SK-MEL-5 (cell line): ENCODE measurements at regions not wholly inside any gene's neighbourhood (a gene's known extent, or its start where the extent isn't known, plus 50 kb on each side); places are given as distances from the start of the nearest gene placed in this dataset.

ENCODE experiments used
- DNase-seq: peaks from one replicate; pipeline ENCODE4 v3.0.0-alpha.2; 2016; ENCODE audit warnings: low read depth, low spot score
- in situ Hi-C: cut with HindIII; loops from 2 replicates; pipeline ENCODE4 v1.10.0; 2016; ENCODE audit warnings: low sequenced_read_pairs, high pct_unique_total_duplicates, low pct_unique_long_range_greater_than_20kb

DNA sequence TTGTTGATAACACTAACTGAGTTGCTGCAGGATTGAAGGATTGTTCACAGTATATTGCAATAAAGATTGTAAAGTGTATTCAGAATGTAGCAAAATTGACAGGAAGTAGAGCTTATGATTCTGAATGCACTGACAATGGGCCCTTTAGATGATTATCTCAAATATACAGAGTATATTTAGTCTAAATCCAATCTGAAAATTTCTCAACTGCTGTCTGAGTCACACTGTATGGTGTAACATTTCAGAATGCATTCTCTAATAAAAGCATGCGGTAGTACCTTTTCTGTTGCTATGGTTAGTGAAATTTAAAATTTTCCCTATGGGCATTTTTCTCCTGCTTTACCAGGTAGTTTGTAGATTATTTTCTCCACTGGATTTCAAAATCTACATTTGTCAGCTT is 365.2 kb downstream of the PCDH17 start:
- no peak for DNase-seq
- in situ Hi-C loops: no loop called here

DNA sequence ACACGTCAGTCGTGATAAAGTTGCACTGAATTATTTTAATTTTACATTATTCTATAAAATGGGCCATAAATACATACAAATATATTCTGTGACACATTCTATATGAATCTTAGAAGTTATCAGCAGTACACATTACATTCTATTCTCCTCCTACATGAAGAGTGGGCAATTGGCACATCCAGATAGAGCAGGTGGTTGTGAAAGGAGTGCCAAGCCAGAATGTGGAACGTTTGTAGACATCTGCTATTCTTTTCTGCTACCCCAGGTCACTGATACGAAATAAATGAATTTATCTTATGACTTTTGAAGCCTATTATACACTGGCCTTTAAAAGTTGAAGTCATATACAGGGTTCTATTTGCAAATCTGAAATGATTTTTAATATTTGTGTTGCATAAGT is 373.2 kb downstream of the PCDH17 start:
- in situ Hi-C loops: no loop called here
- DNase-seq: no peak

DNA sequence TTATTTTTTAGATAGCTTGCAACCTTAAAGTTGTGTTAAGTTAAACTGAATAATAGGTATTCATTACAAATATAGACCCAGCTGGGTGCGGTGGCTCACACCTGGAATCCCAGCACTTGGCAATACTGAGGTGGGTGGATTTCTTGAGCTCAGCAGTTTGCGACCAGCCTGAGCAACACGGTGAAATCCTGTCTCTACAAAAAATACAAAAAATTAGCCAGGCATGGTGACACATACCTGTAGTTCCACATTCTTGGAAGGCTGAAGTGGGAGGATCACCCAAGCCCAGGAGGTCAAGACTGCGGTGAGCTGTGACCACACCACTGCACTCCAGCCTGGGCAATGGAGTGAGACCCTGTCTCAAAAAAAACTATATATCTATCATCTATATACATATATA is 386.5 kb downstream of the PCDH17 start:
- DNase-seq: no peak
- in situ Hi-C loops: no loop called here

DNA sequence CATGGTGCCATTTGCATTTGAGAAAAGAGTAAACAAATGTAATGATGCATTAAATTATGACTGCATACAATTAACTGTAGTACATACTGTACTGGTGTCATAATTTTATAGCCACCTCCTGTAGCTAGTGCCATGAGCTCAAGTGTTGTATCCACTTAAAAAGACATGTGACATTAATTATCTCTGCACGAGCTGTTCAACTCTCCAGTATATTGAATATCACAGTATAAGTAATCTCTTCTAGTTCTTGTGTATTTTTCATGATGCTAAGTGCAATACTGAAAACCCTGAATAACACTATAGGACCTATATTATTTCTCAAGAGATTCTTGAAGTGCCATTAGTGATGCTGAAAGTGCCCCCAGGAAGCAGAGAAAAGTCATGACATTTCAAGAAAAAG is 387.3 kb downstream of the PCDH17 start:
- in situ Hi-C loops: no loop called here
- DNase-seq: no peak

DNA sequence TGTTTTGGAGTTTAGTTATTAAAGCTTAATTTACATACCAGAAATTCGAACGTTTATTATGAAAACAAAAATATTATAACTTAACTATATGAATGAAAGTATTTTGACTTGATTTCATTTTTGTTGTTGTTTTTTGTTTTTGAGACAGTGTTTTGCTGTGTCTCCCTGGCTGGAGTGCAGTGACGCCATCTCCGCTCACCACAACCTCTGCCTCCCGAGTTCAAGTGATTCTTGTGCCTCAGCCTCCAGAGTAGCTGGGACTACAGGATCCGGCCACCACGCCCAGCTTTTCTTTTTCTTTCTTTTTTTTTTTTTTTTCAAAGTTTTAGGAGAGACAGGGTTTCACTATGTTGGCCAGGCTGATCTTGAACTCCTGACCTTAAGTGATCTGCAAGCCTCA is 392.6 kb downstream of the PCDH17 start:
- in situ Hi-C loops: no loop called here
- DNase-seq: no peak

DNA sequence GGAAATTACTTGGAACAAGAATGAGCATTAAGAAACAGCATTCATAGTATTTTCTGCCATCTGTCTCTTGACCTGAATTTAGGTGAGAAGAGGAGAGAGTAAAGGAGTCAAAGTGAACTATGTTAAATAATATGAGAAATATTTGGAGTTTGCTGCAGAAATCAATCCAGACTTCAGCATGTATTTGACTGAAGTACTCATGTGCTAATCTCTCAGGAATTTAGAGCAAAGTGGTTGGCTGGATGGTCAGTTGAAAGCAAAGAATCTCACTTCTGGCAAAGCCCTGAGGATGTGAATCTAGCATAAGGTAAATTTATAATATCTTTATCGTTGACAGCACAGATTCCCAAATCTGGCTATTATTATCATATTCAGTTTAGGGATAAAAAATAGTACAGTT is 394.3 kb downstream of the PCDH17 start:
- no peak for DNase-seq
- in situ Hi-C loops: no loop called here

DNA sequence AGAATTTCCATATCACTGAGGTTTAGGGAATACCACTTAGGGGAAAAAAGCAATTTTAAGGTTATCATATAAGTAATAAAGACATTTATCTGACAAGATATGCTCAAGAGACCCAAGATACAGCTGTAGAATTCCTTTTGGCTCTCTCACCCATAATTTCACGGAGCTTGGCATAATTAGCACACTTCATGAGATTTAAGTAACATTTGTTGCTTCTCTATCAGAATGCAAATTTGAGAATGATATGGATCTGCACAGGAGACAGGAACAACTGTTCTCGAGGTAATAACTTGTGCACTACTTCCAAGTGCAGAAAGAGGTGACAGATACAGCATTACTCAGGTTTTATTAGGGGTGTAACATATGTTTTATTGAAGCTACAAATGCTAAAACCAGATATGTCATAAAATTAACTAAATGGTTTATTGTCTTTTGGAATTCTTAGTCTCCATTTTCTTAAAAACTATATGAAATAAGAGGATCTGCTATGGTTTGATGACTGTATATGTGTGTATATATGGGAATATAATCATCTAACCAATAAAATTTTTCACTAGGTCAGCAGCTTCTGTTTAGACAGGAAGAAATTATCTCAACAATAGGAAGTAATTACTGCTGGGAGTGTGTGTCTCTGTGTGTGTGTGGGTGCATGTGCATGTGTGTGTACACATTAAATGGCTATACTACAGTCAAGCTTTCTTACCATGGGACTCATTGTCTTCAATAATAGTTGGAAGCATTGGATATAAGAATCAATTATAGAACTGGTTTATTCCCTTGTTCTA is 401.3 kb downstream of the PCDH17 start:
- in situ Hi-C loops: no loop called here
- DNase-seq: no peak

DNA sequence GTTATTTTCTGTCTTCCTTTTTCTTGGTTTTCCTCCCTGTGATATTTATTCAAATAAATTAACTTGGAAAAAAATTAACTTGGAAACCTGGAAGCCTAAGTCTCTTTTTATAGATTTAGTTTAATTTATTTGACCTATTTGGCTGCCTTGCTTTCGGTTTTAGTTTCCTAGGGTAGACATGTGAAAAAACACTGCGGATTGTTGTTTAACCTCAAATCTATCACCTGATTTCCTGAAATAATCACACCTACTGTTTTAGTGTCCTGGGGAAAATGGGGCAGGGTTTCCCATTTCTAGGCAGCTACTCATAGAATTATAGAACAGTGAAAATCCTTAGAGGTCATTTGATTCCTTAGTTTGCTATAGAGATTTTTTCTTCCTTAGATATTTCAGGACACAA is 412.4 kb downstream of the PCDH17 start:
- in situ Hi-C loops: no loop called here
- no peak for DNase-seq

DNA sequence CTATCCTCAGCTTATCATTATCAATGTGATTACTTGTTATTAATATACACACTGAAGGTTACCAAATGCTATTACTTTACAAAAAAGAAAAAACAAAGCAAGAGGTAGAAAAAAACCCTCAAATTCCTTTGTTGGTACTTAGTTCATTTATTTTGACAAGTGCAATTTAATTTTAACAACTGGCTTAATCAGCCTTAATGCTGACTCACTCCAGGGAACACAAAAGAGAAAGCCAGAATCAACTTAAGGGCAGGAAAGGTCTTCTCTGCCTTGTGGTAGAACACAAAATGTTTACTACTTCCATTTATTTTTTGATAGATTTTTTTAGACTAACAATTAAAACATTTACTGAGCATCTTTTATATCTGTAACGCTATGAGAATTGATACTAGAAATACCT is 417.1 kb downstream of the PCDH17 start:
- no peak for DNase-seq
- in situ Hi-C loops: no loop called here

DNA sequence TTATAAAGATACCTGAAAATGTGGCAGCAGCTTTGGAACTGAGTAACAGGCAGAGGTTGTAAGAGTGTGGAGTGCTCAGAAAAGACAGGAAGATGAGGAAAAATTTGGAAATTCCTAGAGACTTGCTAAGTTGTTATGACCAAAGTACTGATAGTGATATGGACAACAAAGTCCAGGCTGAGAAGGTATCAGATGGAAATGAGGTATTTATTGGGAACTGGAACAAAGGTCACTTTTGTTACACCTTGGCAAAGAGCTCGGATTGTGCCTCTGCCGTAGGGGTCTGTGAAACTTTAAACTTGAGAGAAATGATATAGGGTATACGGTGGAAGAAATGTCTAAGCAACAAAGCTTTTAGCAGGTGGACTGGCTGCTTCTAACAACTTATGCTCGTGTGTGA is 419.9 kb downstream of the PCDH17 start:
- DNase-seq: no peak
- in situ Hi-C loops: no loop called here

DNA sequence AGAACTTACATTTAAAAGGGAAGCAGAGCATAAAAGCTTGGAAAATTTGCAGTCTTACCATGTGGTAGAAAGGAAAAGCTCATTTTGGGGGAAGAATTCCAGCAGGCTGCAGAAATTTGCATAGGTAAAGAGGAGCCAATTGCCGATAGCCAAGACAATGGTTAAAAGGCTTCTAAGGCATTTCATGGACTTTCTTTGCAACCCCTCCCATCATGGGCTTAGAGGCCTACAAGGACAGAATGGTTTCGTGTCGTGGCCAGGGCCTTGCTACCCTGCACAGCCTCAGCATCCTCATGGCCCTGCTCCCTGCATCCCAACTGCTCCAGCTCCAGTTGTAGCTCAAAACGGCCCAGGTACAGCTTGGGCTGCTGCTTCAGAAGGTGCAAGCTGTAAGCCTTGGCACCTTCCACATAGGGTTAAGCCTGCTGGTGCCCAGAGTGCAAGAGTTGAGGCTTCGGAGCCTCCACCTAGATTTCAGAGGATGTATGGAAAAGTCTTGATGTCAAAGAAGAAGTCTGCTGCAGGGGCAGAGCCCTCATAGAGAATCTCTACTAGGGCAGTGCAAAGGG is 420.3 kb downstream of the PCDH17 start:
- no peak for DNase-seq
- in situ Hi-C loops: no loop called here

DNA sequence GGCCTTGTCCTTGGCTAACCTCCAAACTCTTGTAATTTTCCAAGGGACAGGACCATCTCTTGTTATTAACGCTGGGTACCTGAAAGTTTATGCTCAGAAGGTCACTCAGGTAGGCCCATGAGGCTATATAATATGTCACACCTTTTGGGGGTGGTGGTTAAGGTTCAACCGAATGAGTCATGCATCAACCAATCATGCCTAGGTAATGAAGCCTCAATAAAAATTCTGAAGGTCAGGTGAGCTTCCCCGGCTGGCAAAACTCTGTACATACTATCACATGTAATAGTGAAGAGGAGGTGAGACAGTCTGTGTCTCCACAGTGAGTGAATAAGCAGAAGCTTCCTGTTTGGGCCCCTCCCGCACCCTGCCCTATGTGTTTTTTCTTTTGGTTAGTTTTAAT is 424.9 kb downstream of the PCDH17 start:
- in situ Hi-C loops: no loop called here
- DNase-seq: no peak

DNA sequence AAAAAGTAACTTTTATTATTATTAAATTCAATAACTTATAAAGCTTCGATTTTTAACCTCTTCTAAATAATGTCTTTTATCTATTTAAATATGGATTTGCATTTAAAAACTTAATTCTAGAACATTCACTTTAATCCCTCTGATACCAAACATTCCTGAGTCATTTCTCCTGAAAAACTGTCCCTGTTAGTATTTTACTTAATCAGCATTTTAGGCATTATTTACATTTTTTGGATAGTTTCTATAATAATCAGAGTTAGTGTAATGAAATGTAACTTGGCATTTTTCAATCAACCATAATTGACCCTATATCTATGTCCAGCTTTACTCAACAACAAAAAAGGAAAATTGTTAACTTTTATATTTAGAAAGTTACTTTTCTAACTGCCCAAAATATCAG is 428.1 kb downstream of the PCDH17 start:
- no peak for DNase-seq
- in situ Hi-C loops: no loop called here

DNA sequence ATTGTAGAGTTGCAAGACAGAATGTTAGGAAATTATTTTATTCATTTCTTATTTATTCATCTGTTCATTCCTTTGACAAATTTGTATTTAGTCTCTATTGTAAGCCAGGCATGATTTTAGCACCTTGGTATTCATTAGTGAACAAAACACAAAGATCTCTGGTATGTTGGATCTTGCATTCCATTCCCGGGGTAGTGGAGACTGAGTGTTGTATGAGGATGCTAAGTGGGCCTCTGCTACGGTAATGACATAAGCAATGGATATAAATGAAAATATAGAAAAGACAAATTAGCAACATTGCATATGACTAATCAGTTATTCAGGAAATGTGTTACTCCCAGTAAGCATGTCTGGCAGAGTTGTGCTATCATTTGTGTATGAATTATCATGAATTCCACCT is 449.3 kb downstream of the PCDH17 start:
- no peak for DNase-seq
- in situ Hi-C loops: no loop called here

DNA sequence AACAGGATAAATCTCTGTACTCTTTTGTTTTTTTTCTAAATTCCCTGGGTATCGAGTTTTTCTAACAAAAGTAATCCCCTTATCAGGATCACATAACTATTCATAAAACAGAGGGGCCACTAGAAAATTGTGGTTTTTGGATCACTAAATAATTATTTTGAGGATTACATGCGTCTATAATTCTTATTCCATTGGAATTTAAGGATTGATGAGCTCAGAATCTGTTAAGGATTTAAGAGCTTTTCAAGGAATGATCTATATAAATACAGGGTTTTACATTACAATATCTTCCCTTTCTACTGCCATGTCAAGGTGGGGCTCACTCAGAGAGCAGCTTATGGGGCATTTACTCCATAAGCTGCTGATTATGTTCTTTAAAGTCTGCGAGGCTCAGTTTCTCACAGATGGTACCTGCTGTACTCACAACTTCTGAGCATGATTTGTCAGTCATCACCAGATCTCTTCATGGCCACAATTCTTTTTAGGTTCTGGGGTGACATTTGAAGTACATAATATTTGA is 449.8 kb downstream of the PCDH17 start:
- in situ Hi-C loops: no loop called here
- DNase-seq: no peak

DNA sequence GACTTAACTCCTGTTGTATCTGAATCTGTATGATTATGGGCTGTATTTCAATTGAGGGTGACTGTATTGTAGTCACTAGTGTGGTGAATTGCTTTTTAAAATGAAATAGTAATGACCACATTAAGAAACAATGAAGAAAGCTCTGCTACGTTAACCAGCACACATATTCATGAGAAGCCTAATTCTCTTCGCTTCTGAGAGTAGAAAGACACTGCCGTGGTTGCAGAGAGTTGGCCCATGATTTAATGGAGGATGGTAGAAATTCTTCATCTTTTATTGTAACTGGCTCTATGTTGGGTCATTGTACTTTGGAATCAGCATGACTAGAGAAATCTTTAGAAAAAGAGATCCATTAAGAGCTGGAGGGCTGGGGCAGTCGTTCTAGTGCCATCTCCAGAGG is 451.5 kb downstream of the PCDH17 start:
- in situ Hi-C loops: no loop called here
- no peak for DNase-seq

DNA sequence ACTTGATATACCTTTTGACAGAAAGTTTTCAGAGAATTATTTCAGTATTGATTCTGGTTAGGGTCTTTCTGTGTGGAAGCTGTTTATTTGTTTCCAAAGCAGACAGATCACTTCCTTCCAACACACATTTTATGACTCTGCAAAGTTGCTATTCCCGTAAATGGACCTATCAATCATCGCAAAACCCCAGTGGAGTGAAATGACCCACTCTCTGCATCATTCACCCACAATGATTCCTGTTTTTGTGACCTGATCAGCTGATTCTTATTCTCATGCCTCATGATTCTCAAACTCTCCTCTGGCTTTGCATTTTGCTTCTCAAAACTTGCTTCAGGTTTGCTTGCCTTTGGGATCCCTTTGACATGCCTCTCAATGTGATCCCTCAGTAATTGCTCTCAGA is 453.7 kb downstream of the PCDH17 start:
- no peak for DNase-seq
- in situ Hi-C loops: no loop called here

DNA sequence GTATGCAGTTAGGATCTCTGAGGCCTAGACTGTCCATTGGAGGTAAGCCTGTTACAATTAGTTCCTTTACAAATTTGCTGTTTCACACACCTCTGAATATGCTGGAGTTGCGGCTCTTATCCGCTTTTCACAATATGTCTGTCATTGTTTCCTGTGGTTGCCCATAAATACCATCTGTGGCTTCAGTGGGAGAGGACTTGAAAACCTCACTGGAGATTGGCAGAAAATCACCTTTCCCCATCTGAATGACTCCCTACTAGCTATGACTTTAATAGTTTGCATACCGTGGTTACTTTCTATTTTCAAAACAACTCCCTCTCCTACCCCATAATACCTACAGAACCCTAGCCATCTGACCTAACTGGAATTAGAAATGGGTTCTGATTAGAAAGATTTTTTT is 454.3 kb downstream of the PCDH17 start:
- no peak for DNase-seq
- in situ Hi-C loops: no loop called here

DNA sequence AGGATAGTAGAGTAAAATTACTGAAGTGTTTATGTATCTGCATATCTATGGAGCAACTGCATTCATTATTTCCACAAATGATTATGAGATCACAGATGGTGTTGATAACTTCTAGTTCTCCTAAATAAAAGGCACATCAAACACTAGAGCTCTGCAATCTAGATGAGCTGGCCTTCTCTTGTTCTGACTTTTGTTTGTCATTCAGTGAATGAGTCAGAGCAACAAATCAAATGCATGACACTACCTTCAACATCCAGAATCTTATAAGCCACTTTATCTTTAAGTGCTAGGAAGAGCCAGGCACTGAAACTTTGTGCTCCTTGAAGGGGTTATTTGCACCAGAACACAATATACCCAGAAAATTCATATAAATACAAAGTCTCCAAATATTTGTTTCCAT is 456.0 kb downstream of the PCDH17 start:
- no peak for DNase-seq
- in situ Hi-C loops: no loop called here
